WTC11 (cell line): ENCODE measurements at regions not wholly inside any gene's neighbourhood (a gene's known extent, or its start where the extent isn't known, plus 50 kb on each side); places are given as distances from the start of the nearest gene placed in this dataset.

Source experiments
- ATAC-seq: fragments of 200-7000 bp; cut with Tn5 transposase; 2 replicates; pipeline ENCODE4 v1.10.0; 2021; ENCODE audit warnings: mild to moderate bottlenecking, moderate library complexity
- CTCF ChIA-PET: fragments of 300-600 bp; sonication (Branson Sonifier 250); formaldehyde crosslinking; loops from one replicate; lab custom pipeline; 2021; ENCODE audit warnings: antibody characterized with exemption; lab: Charles Lee
- POLR2A ChIA-PET: fragments of 350-600 bp; sonication (Branson Sonifier 250); formaldehyde crosslinking; loops from one replicate; lab custom pipeline; 2021; ENCODE audit warnings: antibody characterized with exemption; lab: Charles Lee
- DNase-seq: peaks from one replicate; pipeline ENCODE4 v3.0.0; 2021; ENCODE audit warnings: low spot score
- H3K27ac Mint-ChIP-seq: 2 replicates; pipeline ENCODE4 v1.8.0; 2021; ENCODE audit warnings: mixed read lengths
- H3K27me3 Mint-ChIP-seq: 2 replicates; pipeline ENCODE4 v1.8.0; 2021; ENCODE audit warnings: low read depth, mild to moderate bottlenecking, moderate library complexity, mixed read lengths
- H3K36me3 Mint-ChIP-seq: 2 replicates; pipeline ENCODE4 v1.8.0; 2021; ENCODE audit warnings: mixed read lengths
- H3K4me1 Mint-ChIP-seq: 2 replicates; pipeline ENCODE4 v1.8.0; 2022; ENCODE audit warnings: mixed read lengths
- H3K4me3 Mint-ChIP-seq: 2 replicates; pipeline ENCODE4 v1.8.0; 2021; ENCODE audit warnings: mild to moderate bottlenecking, moderate library complexity, mixed read lengths
- H3K9me3 Mint-ChIP-seq: 2 replicates; pipeline ENCODE4 v1.8.0; 2021; ENCODE audit warnings: mixed read lengths
- EMX1 ChIP-seq: fragments of 250-450 bp; sonication (Bioruptor Pico); IDR thresholded peaks from 2 replicates; pipeline ENCODE4 v1.8.0; 2021; ENCODE audit warnings: mild to moderate bottlenecking
- NFYB ChIP-seq: sonication (generic); formaldehyde crosslinking; conservative IDR thresholded peaks from 2 replicates; pipeline ENCODE4 v1.8.0; 2022; ENCODE audit warnings: low read depth, missing genetic modification reagents
- NR1H2 ChIP-seq: sonication (generic); formaldehyde crosslinking; IDR thresholded peaks from 2 replicates; pipeline ENCODE4 v1.9.0; 2021; ENCODE audit warnings: mild to moderate bottlenecking, moderate library complexity, missing genetic modification reagents
- OVOL2 ChIP-seq: fragments of 250-450 bp; sonication (Bioruptor Pico); IDR thresholded peaks from 2 replicates; pipeline ENCODE4 v1.9.0; 2021; ENCODE audit warnings: mild to moderate bottlenecking, borderline replicate concordance
- TCF7 ChIP-seq: sonication (generic); formaldehyde crosslinking; IDR thresholded peaks from 2 replicates; pipeline ENCODE4 v1.8.0; 2022; ENCODE audit warnings: mild to moderate bottlenecking, low read depth, missing genetic modification reagents, moderate library complexity
- ZNF121 ChIP-seq: sonication (generic); formaldehyde crosslinking; IDR thresholded peaks from 2 replicates; pipeline ENCODE4 v1.8.0; 2023; ENCODE audit warnings: missing genetic modification reagents
- ZNF317 ChIP-seq: sonication (generic); formaldehyde crosslinking; IDR thresholded peaks from 2 replicates; pipeline ENCODE4 v1.8.1; 2023; ENCODE audit warnings: low read depth, mild to moderate bottlenecking, moderate library complexity, missing genetic modification reagents, borderline replicate concordance
- TF ChIP-seq, protein P1 (sequence below): sonication (generic); formaldehyde crosslinking; IDR thresholded peaks from 2 replicates; pipeline ENCODE4 v1.8.1; 2023; ENCODE audit warnings: mild to moderate bottlenecking, missing genetic modification reagents, moderate library complexity
- TF ChIP-seq, protein P2 (sequence below): sonication (generic); formaldehyde crosslinking; IDR thresholded peaks from 2 replicates; pipeline ENCODE4 v1.8.1; 2022; ENCODE audit warnings: mild to moderate bottlenecking, missing genetic modification reagents, moderate library complexity, borderline replicate concordance
- TF ChIP-seq, protein P3 (sequence below): fragments of 250-450 bp; sonication (Bioruptor Pico); IDR thresholded peaks from 2 replicates; pipeline ENCODE4 v1.9.0; 2021; ENCODE audit warnings: mild to moderate bottlenecking
- TF ChIP-seq, protein P4 (sequence below): sonication (generic); formaldehyde crosslinking; IDR thresholded peaks from 2 replicates; pipeline ENCODE4 v1.8.0; 2022; ENCODE audit warnings: missing genetic modification reagents
- TF ChIP-seq, protein P5 (sequence below): sonication (generic); formaldehyde crosslinking; IDR thresholded peaks from 2 replicates; pipeline ENCODE4 v1.8.0; 2023; ENCODE audit warnings: mild to moderate bottlenecking, missing genetic modification reagents
- TF ChIP-seq, protein P6 (sequence below): fragments of 250-450 bp; sonication (Bioruptor Pico); IDR thresholded peaks from 2 replicates; pipeline ENCODE4 v1.9.0; 2021; ENCODE audit warnings: moderate library complexity, mild to moderate bottlenecking, inconsistent platforms, borderline replicate concordance

DNA sequence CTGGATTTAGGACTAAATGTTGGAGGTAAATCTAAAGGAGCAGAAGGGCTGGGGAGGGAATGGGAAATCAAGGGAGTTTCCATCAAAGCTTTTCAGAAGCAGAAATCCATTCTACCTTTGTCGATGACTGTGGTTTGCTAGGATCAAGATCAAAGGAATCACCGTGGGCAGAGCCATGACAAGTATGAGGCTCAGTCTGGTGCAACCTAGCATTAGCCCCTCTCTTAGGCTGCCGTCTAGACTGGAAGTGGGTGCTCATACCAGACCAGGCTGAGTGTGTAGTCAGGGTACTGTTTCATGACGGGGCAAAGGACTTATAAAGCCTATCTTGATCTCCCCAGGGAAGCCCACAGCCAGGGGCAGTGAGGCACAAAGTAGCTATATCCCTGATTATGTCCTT, 120.5 kb downstream of the BMP2 start (continued):
- TF ChIP-seq, protein P1, sequence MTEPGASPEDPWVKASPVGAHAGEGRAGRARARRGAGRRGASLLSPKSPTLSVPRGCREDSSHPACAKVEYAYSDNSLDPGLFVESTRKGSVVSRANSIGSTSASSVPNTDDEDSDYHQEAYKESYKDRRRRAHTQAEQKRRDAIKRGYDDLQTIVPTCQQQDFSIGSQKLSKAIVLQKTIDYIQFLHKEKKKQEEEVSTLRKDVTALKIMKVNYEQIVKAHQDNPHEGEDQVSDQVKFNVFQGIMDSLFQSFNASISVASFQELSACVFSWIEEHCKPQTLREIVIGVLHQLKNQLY (CRISPR knock-in tag): no peak
- TF ChIP-seq, protein P2, sequence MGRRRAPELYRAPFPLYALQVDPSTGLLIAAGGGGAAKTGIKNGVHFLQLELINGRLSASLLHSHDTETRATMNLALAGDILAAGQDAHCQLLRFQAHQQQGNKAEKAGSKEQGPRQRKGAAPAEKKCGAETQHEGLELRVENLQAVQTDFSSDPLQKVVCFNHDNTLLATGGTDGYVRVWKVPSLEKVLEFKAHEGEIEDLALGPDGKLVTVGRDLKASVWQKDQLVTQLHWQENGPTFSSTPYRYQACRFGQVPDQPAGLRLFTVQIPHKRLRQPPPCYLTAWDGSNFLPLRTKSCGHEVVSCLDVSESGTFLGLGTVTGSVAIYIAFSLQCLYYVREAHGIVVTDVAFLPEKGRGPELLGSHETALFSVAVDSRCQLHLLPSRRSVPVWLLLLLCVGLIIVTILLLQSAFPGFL: no peak
- TF ChIP-seq, protein P3, sequence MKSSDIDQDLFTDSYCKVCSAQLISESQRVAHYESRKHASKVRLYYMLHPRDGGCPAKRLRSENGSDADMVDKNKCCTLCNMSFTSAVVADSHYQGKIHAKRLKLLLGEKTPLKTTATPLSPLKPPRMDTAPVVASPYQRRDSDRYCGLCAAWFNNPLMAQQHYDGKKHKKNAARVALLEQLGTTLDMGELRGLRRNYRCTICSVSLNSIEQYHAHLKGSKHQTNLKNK: no peak
- TF ChIP-seq ZNF317 (CRISPR knock-in tag): no peak
- TF ChIP-seq ZNF121: no peak
- TF ChIP-seq, all 79 proteins: peak for 0

DNA sequence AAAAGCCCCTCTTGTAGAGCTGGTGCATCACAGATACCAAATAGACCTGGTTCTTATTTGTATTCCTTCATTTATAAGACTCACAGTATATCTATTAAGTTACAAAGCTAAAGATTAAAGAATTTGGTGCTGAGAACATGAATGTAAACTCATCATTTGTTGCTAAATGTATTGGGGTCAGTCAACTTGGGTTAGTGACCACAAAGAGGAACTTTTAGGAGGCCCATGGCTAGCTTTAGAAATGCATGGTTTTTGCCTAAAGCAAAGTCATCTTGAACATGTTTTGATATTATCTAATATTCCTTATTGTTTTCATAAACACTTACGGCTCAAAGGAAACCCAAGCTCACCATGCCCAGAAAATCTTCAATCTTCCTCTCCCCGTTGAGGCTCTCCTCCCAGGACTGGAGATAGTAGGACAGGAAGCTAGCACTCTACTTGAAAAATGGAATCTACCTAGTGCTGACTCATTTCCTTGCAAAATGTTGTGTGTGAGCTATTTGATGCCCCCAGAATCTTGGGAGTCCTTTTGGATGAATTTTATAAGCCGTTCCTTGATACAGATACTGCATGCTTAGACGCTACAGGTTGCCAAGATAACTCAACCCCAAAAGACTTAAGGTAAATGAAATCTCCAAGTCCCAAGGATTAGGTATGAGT, 121.4 kb downstream of the BMP2 start:
- ATAC-seq: no peak
- H3K27ac Mint-ChIP-seq: no peak overlapping the region
- CTCF ChIA-PET: no interaction called here

DNA sequence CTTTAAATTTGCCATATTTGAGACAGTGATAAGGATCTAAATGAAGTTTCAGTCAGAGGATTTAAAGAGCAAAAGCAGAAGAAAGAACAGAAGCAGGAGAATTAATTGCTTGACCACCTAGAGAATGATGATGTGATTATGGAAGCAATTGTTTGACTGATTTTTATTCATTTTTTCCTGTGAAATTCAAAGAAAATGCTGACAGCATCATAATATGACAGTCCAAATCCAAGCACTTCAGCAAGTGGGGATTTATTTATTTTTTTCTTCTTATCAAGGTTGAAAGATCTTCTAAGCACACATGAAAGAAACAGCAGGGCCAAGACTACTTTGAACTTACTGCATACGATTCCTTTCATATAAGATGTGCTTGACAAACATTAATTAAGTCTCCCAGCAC, 125.2 kb downstream of the BMP2 start:
- peaks cover under 1% of the 10 kb centered on the region; the same call in 1 of the 2 replicates for H3K4me1 Mint-ChIP-seq
- ATAC-seq: no peak
- peaks cover 10% of the 10 kb centered on the region for H3K9me3 Mint-ChIP-seq
- H3K27ac Mint-ChIP-seq: no peak overlapping the region
- H3K4me3 Mint-ChIP-seq: no peak overlapping the region
- TF ChIP-seq, protein P4, sequence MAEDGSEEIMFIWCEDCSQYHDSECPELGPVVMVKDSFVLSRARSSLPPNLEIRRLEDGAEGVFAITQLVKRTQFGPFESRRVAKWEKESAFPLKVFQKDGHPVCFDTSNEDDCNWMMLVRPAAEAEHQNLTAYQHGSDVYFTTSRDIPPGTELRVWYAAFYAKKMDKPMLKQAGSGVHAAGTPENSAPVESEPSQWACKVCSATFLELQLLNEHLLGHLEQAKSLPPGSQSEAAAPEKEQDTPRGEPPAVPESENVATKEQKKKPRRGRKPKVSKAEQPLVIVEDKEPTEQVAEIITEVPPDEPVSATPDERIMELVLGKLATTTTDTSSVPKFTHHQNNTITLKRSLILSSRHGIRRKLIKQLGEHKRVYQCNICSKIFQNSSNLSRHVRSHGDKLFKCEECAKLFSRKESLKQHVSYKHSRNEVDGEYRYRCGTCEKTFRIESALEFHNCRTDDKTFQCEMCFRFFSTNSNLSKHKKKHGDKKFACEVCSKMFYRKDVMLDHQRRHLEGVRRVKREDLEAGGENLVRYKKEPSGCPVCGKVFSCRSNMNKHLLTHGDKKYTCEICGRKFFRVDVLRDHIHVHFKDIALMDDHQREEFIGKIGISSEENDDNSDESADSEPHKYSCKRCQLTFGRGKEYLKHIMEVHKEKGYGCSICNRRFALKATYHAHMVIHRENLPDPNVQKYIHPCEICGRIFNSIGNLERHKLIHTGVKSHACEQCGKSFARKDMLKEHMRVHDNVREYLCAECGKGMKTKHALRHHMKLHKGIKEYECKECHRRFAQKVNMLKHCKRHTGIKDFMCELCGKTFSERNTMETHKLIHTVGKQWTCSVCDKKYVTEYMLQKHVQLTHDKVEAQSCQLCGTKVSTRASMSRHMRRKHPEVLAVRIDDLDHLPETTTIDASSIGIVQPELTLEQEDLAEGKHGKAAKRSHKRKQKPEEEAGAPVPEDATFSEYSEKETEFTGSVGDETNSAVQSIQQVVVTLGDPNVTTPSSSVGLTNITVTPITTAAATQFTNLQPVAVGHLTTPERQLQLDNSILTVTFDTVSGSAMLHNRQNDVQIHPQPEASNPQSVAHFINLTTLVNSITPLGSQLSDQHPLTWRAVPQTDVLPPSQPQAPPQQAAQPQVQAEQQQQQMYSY (CRISPR knock-in tag): no peak
- TF ChIP-seq TCF7 (CRISPR knock-in tag): no peak
- TF ChIP-seq OVOL2: no peak
- TF ChIP-seq, protein P5, sequence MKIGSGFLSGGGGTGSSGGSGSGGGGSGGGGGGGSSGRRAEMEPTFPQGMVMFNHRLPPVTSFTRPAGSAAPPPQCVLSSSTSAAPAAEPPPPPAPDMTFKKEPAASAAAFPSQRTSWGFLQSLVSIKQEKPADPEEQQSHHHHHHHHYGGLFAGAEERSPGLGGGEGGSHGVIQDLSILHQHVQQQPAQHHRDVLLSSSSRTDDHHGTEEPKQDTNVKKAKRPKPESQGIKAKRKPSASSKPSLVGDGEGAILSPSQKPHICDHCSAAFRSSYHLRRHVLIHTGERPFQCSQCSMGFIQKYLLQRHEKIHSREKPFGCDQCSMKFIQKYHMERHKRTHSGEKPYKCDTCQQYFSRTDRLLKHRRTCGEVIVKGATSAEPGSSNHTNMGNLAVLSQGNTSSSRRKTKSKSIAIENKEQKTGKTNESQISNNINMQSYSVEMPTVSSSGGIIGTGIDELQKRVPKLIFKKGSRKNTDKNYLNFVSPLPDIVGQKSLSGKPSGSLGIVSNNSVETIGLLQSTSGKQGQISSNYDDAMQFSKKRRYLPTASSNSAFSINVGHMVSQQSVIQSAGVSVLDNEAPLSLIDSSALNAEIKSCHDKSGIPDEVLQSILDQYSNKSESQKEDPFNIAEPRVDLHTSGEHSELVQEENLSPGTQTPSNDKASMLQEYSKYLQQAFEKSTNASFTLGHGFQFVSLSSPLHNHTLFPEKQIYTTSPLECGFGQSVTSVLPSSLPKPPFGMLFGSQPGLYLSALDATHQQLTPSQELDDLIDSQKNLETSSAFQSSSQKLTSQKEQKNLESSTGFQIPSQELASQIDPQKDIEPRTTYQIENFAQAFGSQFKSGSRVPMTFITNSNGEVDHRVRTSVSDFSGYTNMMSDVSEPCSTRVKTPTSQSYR (CRISPR knock-in tag): no peak
- DNase-seq: no peak
- POLR2A ChIA-PET: no interaction called here
- no peaks in the 10 kb centered on the region for H3K27me3 Mint-ChIP-seq
- H3K36me3 Mint-ChIP-seq: no peaks in the 10 kb centered on the region
- CTCF ChIA-PET: no interaction called here

More for the DNA sequence above, 121.4 kb downstream of the BMP2 start:
- H3K36me3 Mint-ChIP-seq: no peaks in the 10 kb centered on the region
- peaks cover 11% of the 10 kb centered on the region for H3K9me3 Mint-ChIP-seq
- DNase-seq: no peak
- POLR2A ChIA-PET: no interaction called here
- peaks cover 22% of the 10 kb centered on the region for H3K4me1 Mint-ChIP-seq
- no peak overlapping the region for H3K4me3 Mint-ChIP-seq
- no peak for TF ChIP-seq NFYB (CRISPR knock-in tag)
- TF ChIP-seq NR1H2 (CRISPR knock-in tag): no peak
- no peak for TF ChIP-seq EMX1 (CRISPR knock-in tag)
- TF ChIP-seq, protein P6, sequence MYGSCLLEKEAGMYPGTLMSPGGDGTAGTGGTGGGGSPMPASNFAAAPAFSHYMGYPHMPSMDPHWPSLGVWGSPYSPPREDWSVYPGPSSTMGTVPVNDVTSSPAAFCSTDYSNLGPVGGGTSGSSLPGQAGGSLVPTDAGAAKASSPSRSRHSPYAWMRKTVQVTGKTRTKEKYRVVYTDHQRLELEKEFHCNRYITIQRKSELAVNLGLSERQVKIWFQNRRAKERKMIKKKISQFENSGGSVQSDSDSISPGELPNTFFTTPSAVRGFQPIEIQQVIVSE (CRISPR knock-in tag): no peak
- no peaks in the 10 kb centered on the region for H3K27me3 Mint-ChIP-seq
